ENCODE measurements at regions not wholly inside any gene's neighbourhood (a gene's known extent, or its start where the extent isn't known, plus 50 kb on each side); places are given as distances from the start of the nearest gene placed in this dataset.
"Not testable (repeated sequence)": the region's sequence is repeated elsewhere in the genome, so short reads cannot be mapped to it uniquely, and the experiment has no call there.

DNA sequence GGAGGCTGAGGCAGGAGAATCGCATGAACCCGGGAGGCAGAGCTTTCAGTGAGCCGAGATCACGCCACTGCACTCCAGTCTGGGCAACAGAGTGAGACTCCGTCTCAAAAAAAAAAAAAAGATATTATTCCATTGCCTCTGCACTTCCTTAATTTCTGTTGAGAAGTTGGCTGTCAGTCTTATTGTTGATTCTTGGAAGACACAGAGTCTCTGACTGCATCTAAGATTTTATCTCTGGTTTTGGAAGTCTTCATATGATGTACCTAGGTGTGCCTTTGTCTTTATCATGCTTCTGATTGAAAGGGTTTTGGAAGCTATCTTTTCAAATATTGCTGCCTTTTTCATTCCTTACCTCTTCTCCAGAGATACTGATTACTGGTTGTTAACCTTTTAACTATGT is 160.4 kb downstream of the NPIPB11 start:
- not testable (repeated sequence) for H3K27me3 ChIP-seq (ENCODE audit: control insufficient read depth, insufficient read depth, low read length); H3K36me3 ChIP-seq (ENCODE audit: control insufficient read depth, insufficient read depth, low read length); H3K4me3 ChIP-seq (ENCODE audit: low read depth, low read length); DNase-seq (ENCODE audit: low read depth)

DNA sequence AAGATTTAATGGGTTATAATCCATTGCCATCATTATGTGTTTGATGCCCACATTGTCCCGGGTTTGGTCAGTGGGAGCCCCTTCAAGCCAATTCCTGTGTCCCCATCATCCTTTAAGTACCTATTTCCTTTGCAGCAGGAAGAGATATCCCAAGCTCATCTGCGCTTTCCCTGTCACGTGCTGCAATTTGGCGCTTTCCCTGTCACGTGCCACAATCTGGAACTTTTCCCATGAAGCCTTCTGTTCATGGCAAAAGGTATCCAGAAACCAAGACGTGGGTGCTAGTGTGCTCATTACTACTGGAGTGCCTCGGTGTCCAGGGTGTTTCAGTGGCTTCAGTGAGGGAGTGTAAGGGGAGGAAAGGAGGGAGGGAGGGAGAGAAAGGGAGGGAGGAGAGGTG is 168.5 kb downstream of the NPIPB11 start:
- DNase-seq (ENCODE audit: low read depth), result no peak
- Histone ChIP-seq H3K27me3 (ENCODE audit: control insufficient read depth, insufficient read depth, low read length) (no peaks in the 10 kb centered on the region), H3K36me3 (ENCODE audit: control insufficient read depth, insufficient read depth, low read length) (no peaks in the 10 kb centered on the region), H3K4me3 (ENCODE audit: low read depth, low read length) (no peak overlapping the region)
- TF ChIP-seq, protein P1, sequence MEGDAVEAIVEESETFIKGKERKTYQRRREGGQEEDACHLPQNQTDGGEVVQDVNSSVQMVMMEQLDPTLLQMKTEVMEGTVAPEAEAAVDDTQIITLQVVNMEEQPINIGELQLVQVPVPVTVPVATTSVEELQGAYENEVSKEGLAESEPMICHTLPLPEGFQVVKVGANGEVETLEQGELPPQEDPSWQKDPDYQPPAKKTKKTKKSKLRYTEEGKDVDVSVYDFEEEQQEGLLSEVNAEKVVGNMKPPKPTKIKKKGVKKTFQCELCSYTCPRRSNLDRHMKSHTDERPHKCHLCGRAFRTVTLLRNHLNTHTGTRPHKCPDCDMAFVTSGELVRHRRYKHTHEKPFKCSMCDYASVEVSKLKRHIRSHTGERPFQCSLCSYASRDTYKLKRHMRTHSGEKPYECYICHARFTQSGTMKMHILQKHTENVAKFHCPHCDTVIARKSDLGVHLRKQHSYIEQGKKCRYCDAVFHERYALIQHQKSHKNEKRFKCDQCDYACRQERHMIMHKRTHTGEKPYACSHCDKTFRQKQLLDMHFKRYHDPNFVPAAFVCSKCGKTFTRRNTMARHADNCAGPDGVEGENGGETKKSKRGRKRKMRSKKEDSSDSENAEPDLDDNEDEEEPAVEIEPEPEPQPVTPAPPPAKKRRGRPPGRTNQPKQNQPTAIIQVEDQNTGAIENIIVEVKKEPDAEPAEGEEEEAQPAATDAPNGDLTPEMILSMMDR (IDR thresholded peaks at IDR 0.05; ENCODE audit: insufficient read depth, low read length, poor library complexity, severe bottlenecking), result no peak

GRCh38 chr16:29237495-29237894 is 169.0 kb downstream of the NPIPB11 start:
- not testable (repeated sequence) for H3K27me3 ChIP-seq (ENCODE audit: control insufficient read depth, insufficient read depth, low read length); H3K4me3 ChIP-seq (ENCODE audit: low read depth, low read length); H3K36me3 ChIP-seq (ENCODE audit: control insufficient read depth, insufficient read depth, low read length); DNase-seq (ENCODE audit: low read depth)

DNA sequence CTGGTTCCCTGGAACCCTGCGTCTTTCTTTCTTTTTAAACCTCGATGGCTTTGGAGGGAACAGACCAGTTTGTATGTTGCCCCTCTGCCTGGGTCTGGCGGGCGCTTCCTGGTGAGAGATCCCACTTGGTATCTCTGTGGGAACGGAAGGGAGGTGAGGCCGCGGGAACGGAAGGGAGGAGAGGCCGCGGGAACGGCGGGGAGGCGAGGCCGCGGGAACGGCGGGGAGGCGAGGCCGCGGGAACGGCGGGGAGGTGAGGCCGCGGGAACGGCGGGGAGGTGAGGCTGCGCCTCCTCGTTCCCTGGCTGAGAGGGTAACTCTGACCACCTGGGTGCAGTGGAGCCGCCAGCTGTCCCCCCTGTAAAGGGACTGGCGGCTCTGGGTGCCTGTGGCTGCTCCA is 169.5 kb downstream of the NPIPB11 start:
- not testable (repeated sequence) for H3K36me3 ChIP-seq (ENCODE audit: control insufficient read depth, insufficient read depth, low read length); H3K27me3 ChIP-seq (ENCODE audit: control insufficient read depth, insufficient read depth, low read length); H3K4me3 ChIP-seq (ENCODE audit: low read depth, low read length); DNase-seq (ENCODE audit: low read depth)

GRCh38 chr16:29235836-29236370 is 170.6 kb downstream of the NPIPB11 start:
- DNase-seq (ENCODE audit: low read depth); H3K4me3 ChIP-seq (ENCODE audit: low read depth, low read length); H3K27me3 ChIP-seq (ENCODE audit: control insufficient read depth, insufficient read depth, low read length); H3K36me3 ChIP-seq (ENCODE audit: control insufficient read depth, insufficient read depth, low read length): not testable (repeated sequence)

DNA sequence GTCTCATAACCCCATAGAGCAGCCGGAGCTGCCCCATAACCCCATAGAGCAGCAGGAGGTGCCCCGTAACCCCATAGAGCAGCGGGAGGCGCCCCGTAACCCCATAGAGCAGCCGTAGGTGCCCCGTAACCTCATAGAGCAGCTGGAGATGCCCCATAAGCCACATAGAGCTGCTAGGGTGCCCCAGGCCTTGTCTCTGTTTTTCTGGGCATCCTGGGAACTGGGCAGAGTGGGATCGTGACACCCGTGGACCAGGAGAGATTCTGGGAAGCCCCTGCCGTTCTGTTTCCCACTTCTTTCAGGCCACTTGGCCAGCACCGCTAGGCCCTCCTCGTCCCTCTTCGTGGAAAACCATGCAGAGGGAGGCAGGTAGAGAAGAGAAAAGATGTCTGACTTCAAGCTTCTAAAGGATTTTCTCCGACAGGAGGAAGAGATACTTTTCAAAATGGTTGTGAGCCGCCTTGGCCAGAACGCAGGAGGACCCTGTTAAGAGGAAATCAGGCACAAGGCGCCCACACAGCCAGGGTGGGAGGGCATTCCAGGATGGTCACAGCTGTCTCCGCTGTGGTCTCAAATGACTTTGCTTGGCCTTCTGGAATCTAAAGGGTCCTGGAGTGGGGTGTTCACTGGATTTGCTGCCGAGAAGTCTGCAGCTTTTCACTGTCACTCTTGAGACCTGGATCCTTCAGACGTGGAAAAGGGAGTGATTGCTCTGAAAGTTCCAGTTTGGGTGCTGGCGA is 171.8 kb downstream of the NPIPB11 start:
- H3K36me3 ChIP-seq (ENCODE audit: control insufficient read depth, insufficient read depth, low read length); H3K27me3 ChIP-seq (ENCODE audit: control insufficient read depth, insufficient read depth, low read length); H3K4me3 ChIP-seq (ENCODE audit: low read depth, low read length); DNase-seq (ENCODE audit: low read depth): not testable (repeated sequence)

DNA sequence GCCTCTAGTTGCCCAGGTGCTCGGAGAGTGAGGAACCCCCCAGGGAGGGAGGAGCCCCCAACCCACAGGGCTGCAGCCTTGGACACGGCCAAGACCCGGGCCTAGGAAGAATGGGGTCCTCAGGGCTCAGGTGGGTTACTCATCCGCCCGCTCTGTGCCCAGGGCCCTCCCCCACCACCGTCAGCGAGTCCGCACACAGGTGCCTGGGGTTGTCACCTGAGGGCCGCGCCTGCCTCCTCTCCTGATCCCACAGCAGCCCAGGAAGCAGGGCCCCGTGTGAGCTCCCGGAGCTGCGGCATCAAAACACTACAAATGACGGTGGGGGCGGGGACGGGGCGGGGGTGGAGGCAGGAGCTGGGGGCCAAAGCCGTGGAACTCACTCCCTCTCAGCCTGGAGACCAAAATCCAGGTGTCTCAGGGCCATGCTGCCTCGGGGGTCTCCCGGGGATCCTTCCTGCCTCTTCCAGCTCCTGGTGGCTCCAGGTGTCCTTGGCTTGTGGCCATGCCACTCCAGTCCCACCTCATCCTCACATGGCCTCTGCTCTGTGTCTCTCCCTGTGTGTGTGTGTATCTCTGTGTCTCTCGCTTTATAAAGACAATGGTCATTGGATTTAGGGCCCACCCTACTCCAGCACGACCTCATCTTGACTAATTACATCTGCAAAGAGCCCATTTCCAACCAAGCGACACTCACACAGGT is 172.7 kb downstream of the NPIPB11 start:
- DNase-seq (ENCODE audit: low read depth); H3K4me3 ChIP-seq (ENCODE audit: low read depth, low read length); H3K36me3 ChIP-seq (ENCODE audit: control insufficient read depth, insufficient read depth, low read length); H3K27me3 ChIP-seq (ENCODE audit: control insufficient read depth, insufficient read depth, low read length): not testable (repeated sequence)

GRCh38 chr16:29232811-29233704 is 173.5 kb downstream of the NPIPB11 start:
- TF ChIP-seq, protein P1 (IDR thresholded peaks at IDR 0.05; ENCODE audit: insufficient read depth, low read length, poor library complexity, severe bottlenecking), result no peak
- DNase-seq (ENCODE audit: low read depth), result no peak
- H3K27me3 ChIP-seq (ENCODE audit: control insufficient read depth, insufficient read depth, low read length), result no peaks in the 10 kb centered on the region

DNA sequence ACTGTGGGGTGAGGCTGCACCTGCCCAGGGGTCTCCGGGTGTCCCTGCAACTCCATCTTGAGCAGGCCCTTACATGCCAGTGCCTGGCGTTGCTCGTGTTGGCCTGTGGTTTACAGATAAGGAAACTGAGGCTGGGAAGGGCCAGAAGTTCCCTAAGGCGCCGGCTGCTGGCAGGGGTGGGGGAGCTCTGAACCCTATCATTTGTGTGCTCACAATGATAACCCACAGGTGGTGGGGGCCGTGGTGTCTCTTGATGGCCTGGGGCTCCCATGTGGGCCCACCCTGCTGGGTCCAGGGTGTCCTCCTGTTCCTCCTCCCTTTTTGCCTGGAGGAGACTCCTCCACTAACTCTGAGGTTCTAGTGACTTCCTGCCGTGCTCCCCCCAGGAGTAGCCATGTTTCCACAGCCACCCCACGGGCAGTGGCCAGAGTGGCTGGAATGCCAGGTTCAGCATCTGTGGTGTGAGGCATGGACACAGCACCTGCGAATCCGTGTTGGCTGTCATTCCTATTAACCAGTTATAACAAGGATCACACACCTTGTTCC is 174.3 kb downstream of the NPIPB11 start:
- not testable (repeated sequence) for H3K27me3 ChIP-seq (ENCODE audit: control insufficient read depth, insufficient read depth, low read length); H3K4me3 ChIP-seq (ENCODE audit: low read depth, low read length); H3K36me3 ChIP-seq (ENCODE audit: control insufficient read depth, insufficient read depth, low read length); DNase-seq (ENCODE audit: low read depth)

More at GRCh38 chr16:29232811-29233704, 173.5 kb downstream of the NPIPB11 start:
- H3K4me3 ChIP-seq (ENCODE audit: low read depth, low read length), result no peak overlapping the region
- H3K36me3 ChIP-seq (ENCODE audit: control insufficient read depth, insufficient read depth, low read length), result no peaks in the 10 kb centered on the region
